K562 (cell line): ENCODE measurements at regions not wholly inside any gene's neighbourhood (a gene's known extent, or its start where the extent isn't known, plus 50 kb on each side); places are given as distances from the start of the nearest gene placed in this dataset.

ENCODE experiments used
- ATAC-seq: fragments of 200-7000 bp; cut with Tn5 transposase; 3 replicates; pipeline ENCODE4 v1.9.1; 2020; ENCODE audit warnings: moderate library complexity
- BruUV-seq: library from RNA; stranded (reverse); fragments of 400-500 nt; replicated peaks from 2 replicates; lab custom pipeline; 2021; lab: Mats Ljungman, UMichigan
- CTCF ChIA-PET: fragments of 300-600 bp; formaldehyde crosslinking; extraction: SDS; loops from one replicate; lab custom pipeline; 2021; ENCODE audit warnings: low intra/inter-chr PET ratio; lab: Yijun Ruan, JAX
- POLR2A ChIA-PET: fragments of 300-600, 350-650 bp; sonication (Branson Sonifier 250); formaldehyde crosslinking; extraction: SDS; loops from one replicate; lab custom pipeline; 2021; ENCODE audit warnings: antibody characterized with exemption, inconsistent platforms; lab: Yijun Ruan, JAX
- DNase-seq, 4 experiments: peaks; one replicate each; pipeline versions ENCODE4 v3.0.0 to v3.0.0-alpha.2; 2011 to 2018; ENCODE audit warnings: low spot score in 3 of 4, mixed read lengths in 3 of 4; ENCODE audit errors: extremely low read depth in 1 of 4
- FAIRE-seq: peaks from 2 replicates; lab custom pipeline; 2011; peaks lifted over from hg19 to GRCh38; lab: Jason Lieb, UNC
- H2AFZ ChIP-seq: 2 replicates; pipeline ENCODE4 v1.6.0; 2011; ENCODE audit warnings: low read depth, low read length, control low read depth, inconsistent platforms
- H3K27ac ChIP-seq: fragments of 200-600 bp; 3 replicates; pipeline ENCODE4 v1.8.0; 2011; ENCODE audit warnings: low read depth, mild to moderate bottlenecking, control low read depth, inconsistent platforms, low read length, moderate library complexity, mixed read lengths; ENCODE audit errors: extremely low read depth
- H3K27me3 ChIP-seq, 2 experiments: fragments of 300-600 bp in 1 of 2; 2 replicates in 1 of 2; 3 replicates in 1 of 2; pipeline versions ENCODE4 v1.6.0 to v1.8.0; 2011; ENCODE audit warnings: inconsistent platforms in 2 of 2, low read length in 2 of 2, mild to moderate bottlenecking in 1 of 2, mixed read lengths in 1 of 2, moderate library complexity in 1 of 2; ENCODE audit not compliant: control insufficient read depth in 2 of 2, insufficient read depth in 2 of 2
- H3K36me3 ChIP-seq: fragments of 300-600 bp; 3 replicates; pipeline ENCODE4 v1.8.0; 2011; ENCODE audit warnings: mild to moderate bottlenecking, low read length, inconsistent platforms; ENCODE audit not compliant: control insufficient read depth, insufficient read depth
- H3K4me1 ChIP-seq, 2 experiments: fragments of 200-600 bp in 1 of 2; replicated peaks in 1 of 2; 2 replicates in 1 of 2; 3 replicates in 1 of 2; pipeline versions ENCODE4 v1.5.1 to v1.8.0; 2011; ENCODE audit warnings: inconsistent platforms in 2 of 2, low read length in 2 of 2, mild to moderate bottlenecking in 1 of 2, mixed read lengths in 1 of 2, moderate library complexity in 1 of 2; ENCODE audit not compliant: control insufficient read depth in 2 of 2, insufficient read depth in 2 of 2
- H3K4me2 ChIP-seq: 2 replicates; pipeline ENCODE4 v1.6.1; 2011; ENCODE audit warnings: low read length, control low read depth, inconsistent platforms, mixed read lengths; ENCODE audit not compliant: insufficient read depth
- H3K4me3 ChIP-seq: fragments of 200-600 bp; sonication (generic), shearing (Covaris generic); 2 replicates; pipeline ENCODE4 v1.5.1; 2016; ENCODE audit warnings: control low read depth, inconsistent platforms
- H3K79me2 ChIP-seq: fragments of 200-600 bp; 3 replicates; pipeline ENCODE4 v1.8.0; 2011; ENCODE audit warnings: low read length, inconsistent platforms; ENCODE audit not compliant: control insufficient read depth, insufficient read depth
- H3K9ac ChIP-seq, 2 experiments: 2 replicates each; pipeline versions ENCODE4 v1.6.0 to v1.6.1; 2011; ENCODE audit warnings: low read depth in 2 of 2, low read length in 2 of 2, control low read depth in 1 of 2, inconsistent platforms in 1 of 2, mild to moderate bottlenecking in 1 of 2, mixed read lengths in 1 of 2; ENCODE audit not compliant: insufficient read depth in 1 of 2
- H3K9me1 ChIP-seq: one replicate; pipeline ENCODE4 v1.6.0; 2011; ENCODE audit warnings: inconsistent platforms, mild to moderate bottlenecking, low read length, moderate library complexity; ENCODE audit not compliant: control insufficient read depth, insufficient read depth
- H3K9me3 ChIP-seq: replicated peaks from 2 replicates; pipeline ENCODE4 v1.5.1; 2011; ENCODE audit warnings: low read depth, low read length, inconsistent platforms; ENCODE audit not compliant: control insufficient read depth, insufficient read depth
- H4K20me1 ChIP-seq: replicated peaks from 2 replicates; pipeline ENCODE4 v1.6.1; 2011; ENCODE audit warnings: low read length, inconsistent platforms, mixed read lengths; ENCODE audit not compliant: control insufficient read depth, insufficient read depth
- BRD4 ChIP-seq: fragments of 200-600 bp; sonication (generic); IDR thresholded peaks from 2 replicates; pipeline ENCODE4 v1.6.1; 2017; ENCODE audit warnings: inconsistent platforms
- CBFA2T3 ChIP-seq: fragments of 450-650 bp; IDR thresholded peaks from 2 replicates; pipeline ENCODE4 v1.6.1; 2017
- CHD2 ChIP-seq: IDR thresholded peaks from 2 replicates; pipeline ENCODE4 v1.6.1; 2011; ENCODE audit warnings: low read depth, low read length
- EHMT2 ChIP-seq: fragments of 450-650 bp; IDR thresholded peaks from 2 replicates; pipeline ENCODE4 v1.6.1; 2018; ENCODE audit warnings: antibody characterized with exemption
- ELF4 ChIP-seq: fragments of 450-650 bp; formaldehyde crosslinking; IDR thresholded peaks from 2 replicates; pipeline ENCODE4 v1.4.0; 2022; ENCODE audit warnings: missing genetic modification characterization
- POLR2A ChIP-seq: fragments of 450-650 bp; conservative IDR thresholded peaks from 2 replicates; pipeline ENCODE4 v1.6.1; 2016
- TARDBP ChIP-seq: fragments of 450-650 bp; IDR thresholded peaks from 2 replicates; pipeline ENCODE4 v1.6.1; 2016
- ZC3H11A ChIP-seq: IDR thresholded peaks from 2 replicates; pipeline ENCODE4 v1.6.1; 2012; ENCODE audit warnings: low read depth, low read length, improper control_type of control experiment
- ZNF717 ChIP-seq: fragments of 250-450 bp; sonication (Bioruptor Pico); IDR thresholded peaks from 2 replicates; pipeline ENCODE4 v1.5.0; 2021
- WGBS: fragments of 100-300 bp; shearing (Covaris generic); methylation state at CpG from one replicate; pipeline ENCODE4 v1.1.6; 2016; ENCODE audit warnings: low coverage, mixed read lengths; ENCODE audit not compliant: insufficient coverage; ENCODE audit errors: missing lambda C conversion rate; 5-methylcytosine and 5-hydroxymethylcytosine counted together
- in situ Hi-C: fragments of 300-500 bp; cut with MboI; formaldehyde crosslinking; loops from 4 replicates; pipeline ENCODE4 v1.15.0; 2018; ENCODE audit warnings: inconsistent platforms, mixed read lengths
- intact Hi-C: fragments of 100-400 bp; cut with micrococcal nuclease; formaldehyde crosslinking; loops from 2 replicates; pipeline ENCODE4 v1.14.2; 2022
- TF ChIP-seq, protein P1 (sequence below): fragments of 250-450 bp; sonication (Bioruptor Pico); IDR thresholded peaks from 2 replicates; pipeline ENCODE4 v1.8.0; 2022; ENCODE audit warnings: moderate library complexity, mild to moderate bottlenecking, inconsistent platforms
- TF ChIP-seq, protein P2 (sequence below): fragments of 250-450 bp; sonication (Bioruptor Pico); IDR thresholded peaks from 2 replicates; pipeline ENCODE4 v1.5.0; 2021
- TF ChIP-seq, protein P3 (sequence below): sonication (generic); IDR thresholded peaks from 2 replicates; pipeline ENCODE4 v1.6.1; 2016
- TF ChIP-seq, protein P4 (sequence below), 2 experiments: fragments of 450-650 bp in 1 of 2; sonication (generic) in 1 of 2; formaldehyde crosslinking in 1 of 2; IDR thresholded peaks; 2 replicates each; pipeline versions ENCODE4 v1.7.1 to v1.9.0; 2016 to 2022; ENCODE audit warnings: inconsistent platforms in 1 of 2, mild to moderate bottlenecking in 1 of 2, missing genetic modification reagents in 1 of 2

DNA sequence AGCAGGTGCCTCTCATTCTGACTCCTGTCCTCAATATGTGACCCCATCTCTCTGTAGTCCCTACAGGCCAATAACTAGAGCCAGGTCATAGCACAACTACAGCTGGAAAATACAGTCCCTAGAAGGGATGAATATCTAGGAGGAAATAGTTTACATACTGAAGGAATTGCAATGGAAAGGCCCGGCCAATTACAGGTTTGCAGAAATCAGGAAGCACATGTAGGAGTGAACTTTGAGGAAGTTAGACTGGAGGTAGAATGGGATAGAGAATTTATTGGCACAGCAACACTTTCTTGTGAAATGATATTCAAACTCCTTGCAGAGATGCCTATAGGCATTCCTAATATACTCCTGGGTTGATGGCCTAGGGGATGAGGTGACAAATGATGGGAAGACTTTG, 257.3 kb downstream of the GRIN2B start:
- in situ Hi-C loops (no loop called here), intact Hi-C loops (no loop called here)
- no peak overlapping the region for H3K9ac ChIP-seq
- H3K79me2 ChIP-seq = no peaks in the 10 kb centered on the region
- ChIA-PET CTCF (no interaction called here), POLR2A (no interaction called here)
- H2AFZ ChIP-seq = no peak overlapping the region
- H3K4me2 ChIP-seq = no peak overlapping the region
- no peaks in the 10 kb centered on the region for H4K20me1 ChIP-seq
- 0% methylated on average over 1 of the region's 1 CpG for WGBS
- no peaks in the 10 kb centered on the region for H3K4me1 ChIP-seq
- ATAC-seq (no peak), DNase-seq (no peak), FAIRE-seq (no peak)
- H3K4me3 ChIP-seq = no peak overlapping the region
- no peaks in the 10 kb centered on the region for H3K9me3 ChIP-seq
- no peak overlapping the region for H3K27ac ChIP-seq
- H3K9me1 ChIP-seq = no peaks in the 10 kb centered on the region
- H3K36me3 ChIP-seq = no peaks in the 10 kb centered on the region
- no peaks in the 10 kb centered on the region for H3K27me3 ChIP-seq
- no TSS peak for BruUV-seq
- no peak for TF ChIP-seq BRD4
- TF ChIP-seq, protein P1, sequence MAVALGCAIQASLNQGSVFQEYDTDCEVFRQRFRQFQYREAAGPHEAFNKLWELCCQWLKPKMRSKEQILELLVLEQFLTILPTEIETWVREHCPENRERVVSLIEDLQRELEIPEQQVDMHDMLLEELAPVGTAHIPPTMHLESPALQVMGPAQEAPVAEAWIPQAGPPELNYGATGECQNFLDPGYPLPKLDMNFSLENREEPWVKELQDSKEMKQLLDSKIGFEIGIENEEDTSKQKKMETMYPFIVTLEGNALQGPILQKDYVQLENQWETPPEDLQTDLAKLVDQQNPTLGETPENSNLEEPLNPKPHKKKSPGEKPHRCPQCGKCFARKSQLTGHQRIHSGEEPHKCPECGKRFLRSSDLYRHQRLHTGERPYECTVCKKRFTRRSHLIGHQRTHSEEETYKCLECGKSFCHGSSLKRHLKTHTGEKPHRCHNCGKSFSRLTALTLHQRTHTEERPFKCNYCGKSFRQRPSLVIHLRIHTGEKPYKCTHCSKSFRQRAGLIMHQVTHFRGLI (CRISPR knock-in tag) = no peak
- TF ChIP-seq CBFA2T3 = no peak
- no peak for TF ChIP-seq POLR2A
- TF ChIP-seq ELF4 (CRISPR knock-in tag) = no peak
- TF ChIP-seq, protein P2, sequence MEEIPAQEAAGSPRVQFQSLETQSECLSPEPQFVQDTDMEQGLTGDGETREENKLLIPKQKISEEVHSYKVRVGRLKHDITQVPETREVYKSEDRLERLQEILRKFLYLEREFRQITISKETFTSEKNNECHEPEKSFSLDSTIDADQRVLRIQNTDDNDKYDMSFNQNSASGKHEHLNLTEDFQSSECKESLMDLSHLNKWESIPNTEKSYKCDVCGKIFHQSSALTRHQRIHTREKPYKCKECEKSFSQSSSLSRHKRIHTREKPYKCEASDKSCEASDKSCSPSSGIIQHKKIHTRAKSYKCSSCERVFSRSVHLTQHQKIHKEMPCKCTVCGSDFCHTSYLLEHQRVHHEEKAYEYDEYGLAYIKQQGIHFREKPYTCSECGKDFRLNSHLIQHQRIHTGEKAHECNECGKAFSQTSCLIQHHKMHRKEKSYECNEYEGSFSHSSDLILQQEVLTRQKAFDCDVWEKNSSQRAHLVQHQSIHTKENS = no peak
- TF ChIP-seq ZNF717 = no peak
- no peak for TF ChIP-seq TARDBP
- no peak for TF ChIP-seq CHD2
- no peak for TF ChIP-seq ZC3H11A
- TF ChIP-seq EHMT2 = no peak
- TF ChIP-seq, protein P3, sequence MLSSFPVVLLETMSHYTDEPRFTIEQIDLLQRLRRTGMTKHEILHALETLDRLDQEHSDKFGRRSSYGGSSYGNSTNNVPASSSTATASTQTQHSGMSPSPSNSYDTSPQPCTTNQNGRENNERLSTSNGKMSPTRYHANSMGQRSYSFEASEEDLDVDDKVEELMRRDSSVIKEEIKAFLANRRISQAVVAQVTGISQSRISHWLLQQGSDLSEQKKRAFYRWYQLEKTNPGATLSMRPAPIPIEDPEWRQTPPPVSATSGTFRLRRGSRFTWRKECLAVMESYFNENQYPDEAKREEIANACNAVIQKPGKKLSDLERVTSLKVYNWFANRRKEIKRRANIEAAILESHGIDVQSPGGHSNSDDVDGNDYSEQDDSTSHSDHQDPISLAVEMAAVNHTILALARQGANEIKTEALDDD = no peak
- TF ChIP-seq, protein P4, sequence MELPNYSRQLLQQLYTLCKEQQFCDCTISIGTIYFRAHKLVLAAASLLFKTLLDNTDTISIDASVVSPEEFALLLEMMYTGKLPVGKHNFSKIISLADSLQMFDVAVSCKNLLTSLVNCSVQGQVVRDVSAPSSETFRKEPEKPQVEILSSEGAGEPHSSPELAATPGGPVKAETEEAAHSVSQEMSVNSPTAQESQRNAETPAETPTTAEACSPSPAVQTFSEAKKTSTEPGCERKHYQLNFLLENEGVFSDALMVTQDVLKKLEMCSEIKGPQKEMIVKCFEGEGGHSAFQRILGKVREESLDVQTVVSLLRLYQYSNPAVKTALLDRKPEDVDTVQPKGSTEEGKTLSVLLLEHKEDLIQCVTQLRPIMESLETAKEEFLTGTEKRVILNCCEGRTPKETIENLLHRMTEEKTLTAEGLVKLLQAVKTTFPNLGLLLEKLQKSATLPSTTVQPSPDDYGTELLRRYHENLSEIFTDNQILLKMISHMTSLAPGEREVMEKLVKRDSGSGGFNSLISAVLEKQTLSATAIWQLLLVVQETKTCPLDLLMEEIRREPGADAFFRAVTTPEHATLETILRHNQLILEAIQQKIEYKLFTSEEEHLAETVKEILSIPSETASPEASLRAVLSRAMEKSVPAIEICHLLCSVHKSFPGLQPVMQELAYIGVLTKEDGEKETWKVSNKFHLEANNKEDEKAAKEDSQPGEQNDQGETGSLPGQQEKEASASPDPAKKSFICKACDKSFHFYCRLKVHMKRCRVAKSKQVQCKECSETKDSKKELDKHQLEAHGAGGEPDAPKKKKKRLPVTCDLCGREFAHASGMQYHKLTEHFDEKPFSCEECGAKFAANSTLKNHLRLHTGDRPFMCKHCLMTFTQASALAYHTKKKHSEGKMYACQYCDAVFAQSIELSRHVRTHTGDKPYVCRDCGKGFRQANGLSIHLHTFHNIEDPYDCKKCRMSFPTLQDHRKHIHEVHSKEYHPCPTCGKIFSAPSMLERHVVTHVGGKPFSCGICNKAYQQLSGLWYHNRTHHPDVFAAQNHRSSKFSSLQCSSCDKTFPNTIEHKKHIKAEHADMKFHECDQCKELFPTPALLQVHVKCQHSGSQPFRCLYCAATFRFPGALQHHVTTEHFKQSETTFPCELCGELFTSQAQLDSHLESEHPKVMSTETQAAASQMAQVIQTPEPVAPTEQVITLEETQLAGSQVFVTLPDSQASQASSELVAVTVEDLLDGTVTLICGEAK (IDR thresholded peaks at IDR 0.05) = no peak
- TF ChIP-seq, protein P4 (CRISPR knock-in tag; IDR thresholded peaks at IDR 0.05) = no peak
